ENCODE measurements at regions not wholly inside any gene's neighbourhood (a gene's known extent, or its start where the extent isn't known, plus 50 kb on each side); places are given as distances from the start of the nearest gene placed in this dataset.

GRCh38 chr7:14069961-14070360 is 80.5 kb upstream of the ETV1 start:
- TF ChIP-seq CTCF (IDR thresholded peaks at IDR 0.05), result no peak
- no peak for TF ChIP-seq REST (IDR thresholded peaks at IDR 0.05; ENCODE audit: low read depth, low read length)
- TF ChIP-seq USF2 (IDR thresholded peaks at IDR 0.05; ENCODE audit: borderline replicate concordance, low read depth, low read length), result no peak
- no peak for TF ChIP-seq TAF1 (IDR thresholded peaks at IDR 0.05; ENCODE audit: borderline replicate concordance, low read depth, low read length)
- TF ChIP-seq FOXJ3 (CRISPR knock-in tag; IDR thresholded peaks at IDR 0.05), result no peak
- no peak for TF ChIP-seq EP300 (IDR thresholded peaks at IDR 0.05; ENCODE audit: borderline replicate concordance in 1 of 2, low read depth in 1 of 2, low read length in 1 of 2)
